Myocyte (in vitro differentiated cells): ENCODE measurements at regions not wholly inside any gene's neighbourhood (a gene's known extent, or its start where the extent isn't known, plus 50 kb on each side); places are given as distances from the start of the nearest gene placed in this dataset.

Source experiments
- DNase-seq: peaks from one replicate; pipeline ENCODE4 v3.0.0-alpha.2; 2012; ENCODE audit warnings: low read depth

- DNase-seq, result no peak
Observed at GRCh38 chr21:33155422-33155821, 74.3 kb upstream of the IFNAR2 start.

- DNase-seq, result peak; percentile 37
Observed at GRCh38 chr21:33157303-33157702, 72.4 kb upstream of the IFNAR2 start.

GRCh38 chr21:33158654-33159053 lies 71.1 kb upstream of the IFNAR2 start:
- DNase-seq, result no peak

DNA sequence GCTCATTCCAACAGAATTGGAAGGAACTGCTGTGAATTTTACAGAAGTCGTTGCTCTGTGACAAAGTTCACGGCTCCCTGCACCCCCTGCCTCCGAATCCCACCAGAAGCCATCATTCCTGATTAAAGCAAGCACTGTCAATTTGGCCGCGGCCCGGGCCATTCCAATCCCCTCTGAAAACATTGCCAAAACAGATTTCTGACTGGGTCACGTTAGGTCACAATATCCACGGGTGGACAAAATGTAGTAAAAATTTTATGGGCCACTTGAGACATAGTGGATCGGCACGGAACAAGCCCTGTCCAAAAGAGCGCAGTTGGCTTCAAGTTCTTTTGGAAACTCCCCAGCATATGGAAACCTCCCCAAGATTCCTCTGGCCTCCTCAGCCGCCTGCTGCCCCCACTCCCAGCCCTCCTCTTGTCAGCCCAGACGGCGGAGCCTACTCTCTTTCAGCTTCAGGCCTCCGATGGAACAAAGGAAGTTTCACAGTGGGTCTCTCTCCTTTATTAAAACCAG lies 67.2 kb upstream of the IFNAR2 start:
- DNase-seq, result no peak

- DNase-seq, result no peak
Observed at GRCh38 chr21:33168886-33169285, 60.9 kb upstream of the IFNAR2 start.

- DNase-seq, result no peak
Observed at GRCh38 chr21:33169359-33169758, 60.4 kb upstream of the IFNAR2 start.

GRCh38 chr21:33171616-33172169 lies 58.0 kb upstream of the IFNAR2 start:
- no peak for DNase-seq

DNA sequence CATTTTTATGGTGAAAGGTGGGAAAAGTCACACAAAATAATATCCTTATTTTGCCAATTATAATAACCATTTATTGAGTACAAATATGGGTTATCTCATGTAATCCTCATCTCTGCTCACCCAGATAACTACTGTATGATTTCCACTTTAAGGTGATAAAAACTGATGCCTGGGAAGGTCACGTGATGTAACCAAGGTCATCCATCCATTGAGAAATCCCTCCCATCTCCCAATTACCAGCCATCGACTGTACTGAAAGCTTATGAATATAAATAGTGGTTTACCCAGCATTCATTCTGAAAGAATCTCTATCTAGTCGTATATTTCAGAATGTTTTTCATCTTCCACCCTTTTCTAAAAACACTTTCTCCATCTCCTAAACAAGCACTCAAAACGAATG lies 55.0 kb upstream of the IFNAR2 start:
- DNase-seq, result no peak
